GM12878 (cell line): ENCODE measurements at regions not wholly inside any gene's neighbourhood (a gene's known extent, or its start where the extent isn't known, plus 50 kb on each side); places are given as distances from the start of the nearest gene placed in this dataset.

Experiments
- ATAC-seq: fragments of 200-7000 bp; cut with Tn5 transposase; 3 replicates; pipeline ENCODE4 v1.9.1; 2020; ENCODE audit warnings: mild to moderate bottlenecking, moderate library complexity
- BruUV-seq: library from RNA; stranded (reverse); fragments of 400-500 nt; replicated peaks from 2 replicates; lab custom pipeline; 2021; lab: Mats Ljungman, UMichigan
- CTCF ChIA-PET: fragments of 300-600 bp; sonication (Branson Sonifier 250); formaldehyde crosslinking; extraction: SDS; loops from one replicate; lab custom pipeline; 2021; ENCODE audit warnings: inconsistent platforms; lab: Yijun Ruan, JAX
- POLR2A ChIA-PET: fragments of 350-600 bp; formaldehyde crosslinking; extraction: SDS; loops from one replicate; lab custom pipeline; 2021; ENCODE audit warnings: inconsistent platforms; lab: Charles Lee
- RAD21 ChIA-PET: fragments of 300-600 bp; sonication (Branson Sonifier 250); formaldehyde crosslinking; loops from one replicate; lab custom pipeline; 2023; ENCODE audit warnings: antibody characterized with exemption; ENCODE audit not compliant: unreplicated experiment; lab: Charles Lee
- SMC1A ChIA-PET: fragments of 300-600 bp; sonication (Branson Sonifier 250); formaldehyde crosslinking; loops from one replicate; lab custom pipeline; 2023; ENCODE audit not compliant: unreplicated experiment, uncharacterized antibody; lab: Charles Lee
- DNase-seq: peaks from one replicate; pipeline ENCODE4 v3.0.0-alpha.2; 2011; ENCODE audit warnings: low read depth, low spot score
- FAIRE-seq: peaks from 3 replicates; lab custom pipeline; 2011; peaks lifted over from hg19 to GRCh38; lab: Jason Lieb, UNC
- H2AFZ ChIP-seq: 2 replicates; pipeline ENCODE4 v1.6.0; 2011; ENCODE audit warnings: low read depth, low read length, control low read depth; ENCODE audit not compliant: control insufficient read depth
- H3K27ac ChIP-seq: 2 replicates; pipeline ENCODE4 v1.5.1; 2011; ENCODE audit warnings: control low read depth; ENCODE audit not compliant: control insufficient read depth, insufficient read depth
- H3K27me3 ChIP-seq, 2 experiments: replicated peaks in 1 of 2; 2 replicates each; pipeline versions ENCODE4 v1.6.0 to v1.6.1; 2011; ENCODE audit warnings: low read length in 1 of 2; ENCODE audit not compliant: control insufficient read depth in 2 of 2, insufficient read depth in 2 of 2
- H3K36me3 ChIP-seq, 2 experiments: 2 replicates each; pipeline ENCODE4 v1.5.1; 2011; ENCODE audit warnings: low read length in 1 of 2; ENCODE audit not compliant: control insufficient read depth in 2 of 2, insufficient read depth in 2 of 2
- H3K4me1 ChIP-seq: 2 replicates; pipeline ENCODE4 v1.6.1; 2011; ENCODE audit warnings: mild to moderate bottlenecking, low read length, moderate library complexity, mixed read lengths; ENCODE audit not compliant: control insufficient read depth, insufficient read depth
- H3K4me2 ChIP-seq: 2 replicates; pipeline ENCODE4 v1.6.0; 2011; ENCODE audit warnings: control low read depth; ENCODE audit not compliant: control insufficient read depth, insufficient read depth
- H3K4me3 ChIP-seq: fragments of 200-600 bp; sonication (generic); 2 replicates; pipeline ENCODE4 v1.5.1; 2016
- H3K79me2 ChIP-seq: 2 replicates; pipeline ENCODE4 v1.6.0; 2011; ENCODE audit warnings: low read length; ENCODE audit not compliant: control insufficient read depth, insufficient read depth
- H3K9ac ChIP-seq: 2 replicates; pipeline ENCODE4 v1.8.0; 2011; ENCODE audit warnings: low read length, control low read depth, mixed read lengths; ENCODE audit not compliant: control insufficient read depth, insufficient read depth
- H3K9me3 ChIP-seq: replicated peaks from 3 replicates; pipeline ENCODE4 v1.5.1; 2011; ENCODE audit warnings: mild to moderate bottlenecking, low read length; ENCODE audit not compliant: control insufficient read depth, insufficient read depth
- H4K20me1 ChIP-seq: 2 replicates; pipeline ENCODE4 v1.6.0; 2011; ENCODE audit not compliant: control insufficient read depth, insufficient read depth
- ATF7 ChIP-seq: fragments of 450-650 bp; IDR thresholded peaks from 2 replicates; pipeline ENCODE4 v1.6.1; 2016; ENCODE audit warnings: low read depth, mild to moderate bottlenecking
- BMI1 ChIP-seq: fragments of 450-650 bp; IDR thresholded peaks from 2 replicates; pipeline ENCODE4 v1.6.1; 2016; ENCODE audit warnings: mild to moderate bottlenecking, moderate library complexity, borderline replicate concordance
- ESRRA ChIP-seq: IDR thresholded peaks from 2 replicates; pipeline ENCODE4 v1.6.1; 2012; ENCODE audit warnings: mild to moderate bottlenecking, low read length, improper control_type of control experiment
- JUND ChIP-seq: IDR thresholded peaks from 2 replicates; pipeline ENCODE4 v1.6.1; 2012; ENCODE audit warnings: low read depth, mild to moderate bottlenecking, low read length, improper control_type of control experiment, moderate library complexity
- KDM1A ChIP-seq: fragments of 200-600 bp; sonication (generic); IDR thresholded peaks from 2 replicates; pipeline ENCODE4 v1.6.1; 2016; ENCODE audit warnings: borderline replicate concordance
- MEF2B ChIP-seq: fragments of 450-650 bp; IDR thresholded peaks from 2 replicates; pipeline ENCODE4 v1.6.1; 2018; ENCODE audit warnings: mild to moderate bottlenecking, moderate library complexity; ENCODE audit not compliant: partially characterized antibody, poor library complexity, severe bottlenecking
- MTA2 ChIP-seq: fragments of 450-650 bp; IDR thresholded peaks from 2 replicates; pipeline ENCODE4 v1.6.1; 2016; ENCODE audit warnings: low read depth, mild to moderate bottlenecking, moderate library complexity
- PBX3 ChIP-seq: IDR thresholded peaks from 2 replicates; pipeline ENCODE4 v1.6.1; 2011; ENCODE audit warnings: mild to moderate bottlenecking, low read depth, low read length, moderate library complexity; ENCODE audit not compliant: insufficient replicate concordance
- PKNOX1 ChIP-seq: fragments of 450-650 bp; IDR thresholded peaks from 2 replicates; pipeline ENCODE4 v1.6.1; 2016; ENCODE audit warnings: mild to moderate bottlenecking
- REST ChIP-seq: IDR thresholded peaks from 2 replicates; pipeline ENCODE4 v1.6.1; 2012; ENCODE audit warnings: mild to moderate bottlenecking, low read depth, low read length
- SPI1 ChIP-seq: IDR thresholded peaks from 2 replicates; pipeline ENCODE4 v1.6.1; 2011; ENCODE audit warnings: low read depth, mild to moderate bottlenecking, low read length, moderate library complexity, borderline replicate concordance; ENCODE audit not compliant: insufficient read depth
- USF1 ChIP-seq: IDR thresholded peaks from 2 replicates; pipeline ENCODE4 v1.6.1; 2011; ENCODE audit warnings: borderline replicate concordance, low read depth, mild to moderate bottlenecking, moderate library complexity, mixed read lengths, low read length; ENCODE audit not compliant: insufficient read depth; ENCODE audit errors: extremely low read length
- ZBTB4 ChIP-seq: fragments of 450-650 bp; formaldehyde crosslinking; IDR thresholded peaks from 2 replicates; pipeline ENCODE4 v1.4.0; 2022; ENCODE audit warnings: mild to moderate bottlenecking, moderate library complexity
- WGBS: methylation state at CpG from one replicate; pipeline ENCODE4 v1.1.6; 2016; ENCODE audit warnings: low lambda C conversion rate; ENCODE audit not compliant: insufficient replicate concordance, insufficient coverage; ENCODE audit errors: missing lambda C conversion rate; 5-methylcytosine and 5-hydroxymethylcytosine counted together
- in situ Hi-C: fragments of 300-500 bp; cut with MboI; formaldehyde crosslinking; loops from 9 replicates; pipeline ENCODE4 v1.14.3; 2018; ENCODE audit warnings: mixed read lengths
- intact Hi-C: fragments of 100-400 bp; cut with micrococcal nuclease; formaldehyde crosslinking; loops from one replicate; pipeline ENCODE4 v1.14.2; 2022; ENCODE audit not compliant: unreplicated experiment

GRCh38 chr15:39025881-39026280 lies 461.3 kb upstream of the RASGRP1 start:
- 69% methylated on average over 1 of the region's 1 CpG for WGBS
- in situ Hi-C loops: no loop called here
- BruUV-seq: no TSS peak
- Histone ChIP-seq H3K9ac (no peak overlapping the region), H3K79me2 (no peaks in the 10 kb centered on the region), H4K20me1 (no peaks in the 10 kb centered on the region), H3K36me3 (no peaks in the 10 kb centered on the region), H3K27ac (no peak overlapping the region), H3K4me1 (no peaks in the 10 kb centered on the region), H3K4me2 (no peak overlapping the region), H3K4me3 (no peak overlapping the region), H3K9me3 (no peaks in the 10 kb centered on the region), H3K27me3 (no peaks in the 10 kb centered on the region), H2AFZ (no peak overlapping the region)
- ChIA-PET SMC1A (interaction anchor here (0.7 to 1.0 kb wide), 2 partner anchors 13 to 1294 kb away, joined by 3 read pairs; no protein-coding TSS in a partner anchor), POLR2A (no interaction called here), CTCF (interaction anchor here (1.0 kb wide), 1 partner anchor 172 kb away, joined by 4 read pairs; no protein-coding TSS in a partner anchor), RAD21 (no interaction called here)
- no peak for ATAC-seq
- DNase-seq: no peak
- FAIRE-seq: no peak
- intact Hi-C loops: no loop called here
- TF ChIP-seq KDM1A: no peak
- no peak for TF ChIP-seq ESRRA
- TF ChIP-seq ZBTB4 (CRISPR knock-in tag): no peak
- no peak for TF ChIP-seq ATF7
- TF ChIP-seq MEF2B: no peak
- no peak for TF ChIP-seq MTA2
- no peak for TF ChIP-seq REST
- no peak for TF ChIP-seq PKNOX1
- no peak for TF ChIP-seq PBX3
- no peak for TF ChIP-seq JUND
- no peak for TF ChIP-seq BMI1
- TF ChIP-seq USF1: no peak
- no peak for TF ChIP-seq SPI1
